GM18870 (cell line): ENCODE measurements at regions not wholly inside any gene's neighbourhood (a gene's known extent, or its start where the extent isn't known, plus 50 kb on each side); places are given as distances from the start of the nearest gene placed in this dataset.

Source experiments
- ATAC-seq: cut with Tn5 transposase; IDR thresholded peaks from one replicate; pipeline ENCODE4 v1.9.1; 2021; ENCODE audit warnings: moderate library complexity; ENCODE audit not compliant: unreplicated experiment

GRCh38 chr2:105625632-105626031, 119.1 kb upstream of the NCK2 start:
- ATAC-seq: no peak

- ATAC-seq: no peak
These were observed 123.7 kb upstream of the NCK2 start for GRCh38 chr2:105621038-105621437.

- ATAC-seq: no peak
These were observed 126.4 kb upstream of the NCK2 start for GRCh38 chr2:105618351-105618659.

GRCh38 chr2:105617631-105618350, 126.9 kb upstream of the NCK2 start:
- no peak for ATAC-seq

- ATAC-seq: no peak
These were observed 129.4 kb upstream of the NCK2 start for GRCh38 chr2:105615305-105615704.

- ATAC-seq: no peak
These were observed 132.8 kb upstream of the NCK2 start for GRCh38 chr2:105611811-105612424.

GRCh38 chr2:105611333-105611637, 133.4 kb upstream of the NCK2 start:
- no peak for ATAC-seq

- ATAC-seq: no peak
These were observed 134.0 kb upstream of the NCK2 start for GRCh38 chr2:105610576-105611332.

GRCh38 chr2:105609746-105610402, 134.8 kb upstream of the NCK2 start:
- no peak for ATAC-seq

- no peak for ATAC-seq
These were observed 136.7 kb upstream of the NCK2 start for GRCh38 chr2:105607920-105608504.

GRCh38 chr2:105606081-105606480, 138.6 kb upstream of the NCK2 start:
- ATAC-seq: no peak

- no peak for ATAC-seq
These were observed 139.8 kb upstream of the NCK2 start for GRCh38 chr2:105604938-105605337.

- ATAC-seq: no peak
These were observed 143.5 kb upstream of the NCK2 start for GRCh38 chr2:105600949-105601794.

- ATAC-seq: no peak
These were observed 144.1 kb upstream of the NCK2 start for GRCh38 chr2:105600602-105600948.

GRCh38 chr2:105600037-105600442, 144.7 kb upstream of the NCK2 start:
- no peak for ATAC-seq

GRCh38 chr2:105598829-105599698, 145.6 kb upstream of the NCK2 start:
- ATAC-seq: no peak

GRCh38 chr2:105597806-105598803, 146.6 kb upstream of the NCK2 start:
- ATAC-seq: no peak

- ATAC-seq: no peak
These were observed 147.5 kb upstream of the NCK2 start for GRCh38 chr2:105597011-105597805.
